ENCODE measurements at regions not wholly inside any gene's neighbourhood (a gene's known extent, or its start where the extent isn't known, plus 50 kb on each side); places are given as distances from the start of the nearest gene placed in this dataset.

- DNase-seq = no peak
- Histone ChIP-seq H3K36me3 (replicated peaks in 1 of 2; ENCODE audit: control insufficient read depth in 1 of 2, insufficient read depth in 2 of 2, low read length in 1 of 2) (no peaks in the 10 kb centered on the region), H3K27ac (ENCODE audit: low read depth in 2 of 2, low read length in 1 of 2) (no peak overlapping the region), H2AFZ (ENCODE audit: low read depth) (no peak overlapping the region; the same call in 1 of the 2 replicates), H3K4me1 (ENCODE audit: control insufficient read depth in 1 of 2, insufficient read depth in 2 of 2, low read depth in 1 of 2, low read length in 1 of 2) (no peaks in the 10 kb centered on the region; a peak in 1 of 4 replicates), H3K79me2 (ENCODE audit: insufficient read depth) (no peaks in the 10 kb centered on the region), H3K27me3 (ENCODE audit: insufficient read depth) (no peaks in the 10 kb centered on the region), H3K9me2 (no peaks in the 10 kb centered on the region), H3K9ac (no peak overlapping the region), H3K4me2 (no peak overlapping the region), H3F3A (replicated peaks; ENCODE audit: insufficient read depth) (no peaks in the 10 kb centered on the region), H4K20me1 (ENCODE audit: insufficient read depth) (no peaks in the 10 kb centered on the region), H3K9me3 (no peaks in the 10 kb centered on the region), H3K4me3 (ENCODE audit: low read depth in 2 of 2, low read length in 1 of 2) (no peak overlapping the region)
- 68% methylated on average over 3 of the region's 3 CpGs for WGBS (ENCODE audit: low lambda C conversion rate)
- ChIA-PET CTCF (interaction anchor here (0.7 to 4.3 kb wide), 6 partner anchors 11 to 755 kb away, joined by 3 to 80 read pairs (median 6); partner anchors contain the start of gene NTS), POLR2A (no interaction called here)
- TF ChIP-seq RAD21 (IDR thresholded peaks at IDR 0.05; ENCODE audit: low read length) (no peak), JUND (IDR thresholded peaks at IDR 0.05) (no peak), NFIC (IDR thresholded peaks at IDR 0.05; ENCODE audit: borderline replicate concordance) (no peak), FOXM1 (IDR thresholded peaks at IDR 0.05; ENCODE audit: low read depth) (no peak), RXRA (IDR thresholded peaks at IDR 0.05; ENCODE audit: borderline replicate concordance, low read depth) (no peak), FOXJ3 (CRISPR knock-in tag; IDR thresholded peaks at IDR 0.05) (no peak), MXI1 (IDR thresholded peaks at IDR 0.05; ENCODE audit: low read depth, low read length) (no peak)
- TF ChIP-seq, protein P1, sequence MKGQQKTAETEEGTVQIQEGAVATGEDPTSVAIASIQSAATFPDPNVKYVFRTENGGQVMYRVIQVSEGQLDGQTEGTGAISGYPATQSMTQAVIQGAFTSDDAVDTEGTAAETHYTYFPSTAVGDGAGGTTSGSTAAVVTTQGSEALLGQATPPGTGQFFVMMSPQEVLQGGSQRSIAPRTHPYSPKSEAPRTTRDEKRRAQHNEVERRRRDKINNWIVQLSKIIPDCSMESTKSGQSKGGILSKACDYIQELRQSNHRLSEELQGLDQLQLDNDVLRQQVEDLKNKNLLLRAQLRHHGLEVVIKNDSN (IDR thresholded peaks at IDR 0.05; ENCODE audit: borderline replicate concordance, low read depth) = no peak
- TF ChIP-seq, protein P2, sequence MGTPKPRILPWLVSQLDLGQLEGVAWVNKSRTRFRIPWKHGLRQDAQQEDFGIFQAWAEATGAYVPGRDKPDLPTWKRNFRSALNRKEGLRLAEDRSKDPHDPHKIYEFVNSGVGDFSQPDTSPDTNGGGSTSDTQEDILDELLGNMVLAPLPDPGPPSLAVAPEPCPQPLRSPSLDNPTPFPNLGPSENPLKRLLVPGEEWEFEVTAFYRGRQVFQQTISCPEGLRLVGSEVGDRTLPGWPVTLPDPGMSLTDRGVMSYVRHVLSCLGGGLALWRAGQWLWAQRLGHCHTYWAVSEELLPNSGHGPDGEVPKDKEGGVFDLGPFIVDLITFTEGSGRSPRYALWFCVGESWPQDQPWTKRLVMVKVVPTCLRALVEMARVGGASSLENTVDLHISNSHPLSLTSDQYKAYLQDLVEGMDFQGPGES (IDR thresholded peaks at IDR 0.05; ENCODE audit: low read depth, low read length) = no peak
- TF ChIP-seq, protein P3, sequence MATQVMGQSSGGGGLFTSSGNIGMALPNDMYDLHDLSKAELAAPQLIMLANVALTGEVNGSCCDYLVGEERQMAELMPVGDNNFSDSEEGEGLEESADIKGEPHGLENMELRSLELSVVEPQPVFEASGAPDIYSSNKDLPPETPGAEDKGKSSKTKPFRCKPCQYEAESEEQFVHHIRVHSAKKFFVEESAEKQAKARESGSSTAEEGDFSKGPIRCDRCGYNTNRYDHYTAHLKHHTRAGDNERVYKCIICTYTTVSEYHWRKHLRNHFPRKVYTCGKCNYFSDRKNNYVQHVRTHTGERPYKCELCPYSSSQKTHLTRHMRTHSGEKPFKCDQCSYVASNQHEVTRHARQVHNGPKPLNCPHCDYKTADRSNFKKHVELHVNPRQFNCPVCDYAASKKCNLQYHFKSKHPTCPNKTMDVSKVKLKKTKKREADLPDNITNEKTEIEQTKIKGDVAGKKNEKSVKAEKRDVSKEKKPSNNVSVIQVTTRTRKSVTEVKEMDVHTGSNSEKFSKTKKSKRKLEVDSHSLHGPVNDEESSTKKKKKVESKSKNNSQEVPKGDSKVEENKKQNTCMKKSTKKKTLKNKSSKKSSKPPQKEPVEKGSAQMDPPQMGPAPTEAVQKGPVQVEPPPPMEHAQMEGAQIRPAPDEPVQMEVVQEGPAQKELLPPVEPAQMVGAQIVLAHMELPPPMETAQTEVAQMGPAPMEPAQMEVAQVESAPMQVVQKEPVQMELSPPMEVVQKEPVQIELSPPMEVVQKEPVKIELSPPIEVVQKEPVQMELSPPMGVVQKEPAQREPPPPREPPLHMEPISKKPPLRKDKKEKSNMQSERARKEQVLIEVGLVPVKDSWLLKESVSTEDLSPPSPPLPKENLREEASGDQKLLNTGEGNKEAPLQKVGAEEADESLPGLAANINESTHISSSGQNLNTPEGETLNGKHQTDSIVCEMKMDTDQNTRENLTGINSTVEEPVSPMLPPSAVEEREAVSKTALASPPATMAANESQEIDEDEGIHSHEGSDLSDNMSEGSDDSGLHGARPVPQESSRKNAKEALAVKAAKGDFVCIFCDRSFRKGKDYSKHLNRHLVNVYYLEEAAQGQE (IDR thresholded peaks at IDR 0.05; ENCODE audit: low read depth, low read length) = no peak
- TF ChIP-seq, protein P4, sequence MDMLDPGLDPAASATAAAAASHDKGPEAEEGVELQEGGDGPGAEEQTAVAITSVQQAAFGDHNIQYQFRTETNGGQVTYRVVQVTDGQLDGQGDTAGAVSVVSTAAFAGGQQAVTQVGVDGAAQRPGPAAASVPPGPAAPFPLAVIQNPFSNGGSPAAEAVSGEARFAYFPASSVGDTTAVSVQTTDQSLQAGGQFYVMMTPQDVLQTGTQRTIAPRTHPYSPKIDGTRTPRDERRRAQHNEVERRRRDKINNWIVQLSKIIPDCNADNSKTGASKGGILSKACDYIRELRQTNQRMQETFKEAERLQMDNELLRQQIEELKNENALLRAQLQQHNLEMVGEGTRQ (IDR thresholded peaks at IDR 0.05; ENCODE audit: borderline replicate concordance, low read depth, low read length) = no peak
These were observed 261.9 kb downstream of the RASSF9 start for GRCh38 chr12:85574291-85574690.
